NCI-H1105 treated with DMSO at 0.1 percent for 48 hours (cell line): ENCODE measurements at regions not wholly inside any gene's neighbourhood (a gene's known extent, or its start where the extent isn't known, plus 50 kb on each side); places are given as distances from the start of the nearest gene placed in this dataset.
"Not testable (repeated sequence)": the region's sequence is repeated elsewhere in the genome, so short reads cannot be mapped to it uniquely, and the experiment has no call there.

Experiments
- DNase-seq: peaks from one replicate; lab custom pipeline; 2025; lab: John Stamatoyannopoulos, UW

DNA sequence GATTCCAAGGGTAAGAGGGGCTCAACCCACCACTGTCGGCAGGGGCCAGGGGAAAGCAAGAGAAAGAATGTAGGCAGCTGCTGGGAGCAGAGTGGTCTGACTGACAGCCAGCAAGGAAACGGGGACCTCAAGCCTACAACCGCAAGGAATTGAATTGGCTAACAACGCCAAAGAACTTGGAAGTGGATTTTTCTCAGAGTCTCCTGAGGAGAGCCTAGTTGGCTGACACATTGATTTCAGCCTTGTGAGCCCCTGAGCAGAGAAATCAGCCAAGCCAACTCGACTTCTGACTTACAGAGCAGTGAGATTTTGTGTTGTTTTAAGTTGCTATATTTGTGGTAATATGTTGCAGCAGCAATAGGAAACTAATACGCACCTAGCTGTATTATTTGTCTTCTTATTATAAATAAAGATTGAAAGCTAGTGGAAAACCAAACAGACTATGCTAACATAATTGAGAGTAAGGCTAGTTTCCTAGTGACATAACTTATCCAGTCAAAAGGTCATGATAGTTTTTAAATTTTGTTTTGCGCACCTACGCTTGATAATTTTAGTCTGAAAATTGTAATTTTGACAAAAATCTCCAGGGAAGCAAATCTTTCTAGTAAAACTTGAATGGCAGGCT is 145.8 kb upstream of the HCCS start:
- no peak for DNase-seq

DNA sequence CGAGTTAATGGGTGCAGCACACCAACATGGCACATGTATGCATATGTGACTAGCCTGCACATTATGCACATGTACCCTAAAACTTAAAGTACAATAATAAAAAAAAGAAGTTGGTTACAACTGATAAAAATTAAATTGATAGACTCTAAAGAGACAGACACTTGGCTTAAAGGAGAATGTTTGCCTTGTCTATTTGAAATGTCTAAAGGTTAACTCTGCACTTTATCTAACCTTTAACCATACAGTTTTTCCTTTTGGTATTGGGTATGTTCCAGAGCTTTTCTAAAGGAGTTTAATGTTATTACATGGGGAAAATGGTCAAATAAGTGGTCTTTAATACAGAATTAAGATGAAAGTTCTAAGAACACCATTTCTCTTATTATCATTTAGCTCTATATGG is 145.1 kb upstream of the HCCS start:
- no peak for DNase-seq

DNA sequence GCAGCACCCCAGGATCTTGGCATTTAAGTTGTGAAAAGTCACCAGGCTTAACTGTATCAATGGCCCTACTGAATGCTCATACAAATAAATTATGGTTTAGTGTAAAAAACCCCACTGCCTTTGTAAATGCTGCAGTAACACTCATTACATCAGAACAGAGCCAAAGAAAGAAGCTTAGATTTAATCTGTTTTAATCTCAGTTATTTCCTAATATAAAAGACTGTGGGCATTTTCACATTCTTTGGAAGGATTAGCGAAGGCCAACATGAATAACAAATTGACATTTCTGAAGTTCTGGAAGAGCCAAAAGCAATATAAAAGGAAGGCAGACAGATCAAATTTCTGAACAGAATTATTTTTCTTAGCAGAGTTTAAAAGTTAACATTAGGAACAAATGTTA is 140.0 kb upstream of the HCCS start:
- no peak for DNase-seq

GRCh38 chrX:10971759-10972158 is 139.4 kb upstream of the HCCS start:
- no peak for DNase-seq

DNA sequence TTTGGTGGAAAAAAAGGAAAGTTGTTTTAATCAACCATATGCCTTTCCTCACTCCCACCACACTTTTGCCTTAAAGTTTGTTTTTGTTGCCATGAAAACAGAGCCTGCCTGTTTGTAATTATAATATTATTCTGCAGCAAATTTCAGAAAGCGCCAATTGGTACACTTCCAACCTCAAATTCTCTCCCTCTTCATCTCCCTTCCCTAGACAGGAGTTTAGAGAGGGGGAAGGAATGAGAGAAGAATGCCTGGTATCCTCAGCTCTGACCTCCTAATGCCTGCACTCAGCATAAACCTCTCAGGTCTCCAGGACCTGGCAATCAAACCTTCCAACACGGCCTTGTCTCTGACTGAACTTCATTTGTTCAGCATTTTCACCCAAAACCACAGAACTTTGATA is 138.4 kb upstream of the HCCS start:
- DNase-seq, result no peak

- no peak for DNase-seq
These were observed 136.2 kb upstream of the HCCS start for GRCh38 chrX:10974920-10975319.

GRCh38 chrX:10979956-10980355 is 131.2 kb upstream of the HCCS start:
- DNase-seq, result no peak

- DNase-seq, result no peak
These were observed 129.6 kb upstream of the HCCS start for GRCh38 chrX:10981506-10981905.

DNA sequence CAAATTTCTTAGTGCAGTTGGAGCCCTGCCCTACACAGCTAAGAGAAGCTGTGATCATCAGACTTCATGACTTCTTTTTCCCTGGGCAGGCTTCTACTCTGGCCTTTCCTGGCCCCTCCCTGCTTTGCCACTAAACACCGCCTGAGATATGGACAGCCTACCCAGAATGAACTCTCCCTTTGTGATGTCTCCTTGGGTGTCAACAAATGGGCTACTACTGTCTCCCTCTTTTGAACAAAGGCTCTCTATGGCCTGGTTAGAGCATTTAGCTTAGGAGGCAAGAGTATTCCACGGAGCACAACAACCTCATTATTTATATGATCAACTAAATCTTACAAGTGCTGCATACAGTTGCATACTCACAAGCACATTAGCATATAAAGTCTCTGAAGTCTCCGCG is 127.6 kb upstream of the HCCS start:
- DNase-seq, result no peak

DNA sequence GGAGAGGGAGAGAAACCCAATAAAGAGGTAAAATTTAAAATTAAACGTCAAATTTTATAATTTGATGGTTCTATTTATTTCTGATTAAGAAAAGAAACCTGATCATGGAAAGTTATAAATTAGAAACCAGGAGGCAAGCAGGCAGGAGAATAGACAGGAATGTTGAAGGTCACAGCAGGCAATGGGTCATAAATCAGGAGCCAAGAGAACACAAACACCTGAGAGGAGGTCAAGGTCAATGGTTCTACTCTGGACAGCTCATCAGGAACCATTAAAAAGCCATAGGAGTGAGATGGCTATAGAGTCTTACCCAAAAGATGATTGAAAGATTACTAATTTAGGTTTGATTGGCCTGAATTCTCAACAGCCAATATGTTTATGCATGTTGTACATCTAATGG is 126.9 kb upstream of the HCCS start:
- no peak for DNase-seq

DNA sequence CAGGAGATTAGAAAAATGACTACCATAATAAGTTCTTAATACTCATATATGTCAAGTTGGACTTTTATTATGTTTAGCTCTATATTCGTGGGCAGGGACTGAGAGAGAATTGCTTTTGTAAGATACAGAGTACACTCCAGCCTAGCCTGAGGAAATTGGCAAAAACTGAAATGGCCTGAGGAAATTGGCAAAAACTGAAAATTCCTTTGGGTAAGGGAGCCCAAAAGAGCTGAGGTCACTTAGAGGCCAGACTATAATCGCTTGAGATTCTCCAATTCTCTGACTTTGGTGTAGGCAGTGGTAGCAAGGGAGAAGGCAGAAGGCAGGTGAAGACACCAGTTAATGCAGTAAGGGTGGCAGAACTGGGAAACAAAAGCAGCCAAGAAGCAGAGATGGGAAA is 124.5 kb upstream of the HCCS start:
- no peak for DNase-seq

GRCh38 chrX:10988653-10989052 is 122.5 kb upstream of the HCCS start:
- no peak for DNase-seq

GRCh38 chrX:10989386-10989785 is 121.7 kb upstream of the HCCS start:
- no peak for DNase-seq

- no peak for DNase-seq
These were observed 120.7 kb upstream of the HCCS start for GRCh38 chrX:10990418-10990817.

DNA sequence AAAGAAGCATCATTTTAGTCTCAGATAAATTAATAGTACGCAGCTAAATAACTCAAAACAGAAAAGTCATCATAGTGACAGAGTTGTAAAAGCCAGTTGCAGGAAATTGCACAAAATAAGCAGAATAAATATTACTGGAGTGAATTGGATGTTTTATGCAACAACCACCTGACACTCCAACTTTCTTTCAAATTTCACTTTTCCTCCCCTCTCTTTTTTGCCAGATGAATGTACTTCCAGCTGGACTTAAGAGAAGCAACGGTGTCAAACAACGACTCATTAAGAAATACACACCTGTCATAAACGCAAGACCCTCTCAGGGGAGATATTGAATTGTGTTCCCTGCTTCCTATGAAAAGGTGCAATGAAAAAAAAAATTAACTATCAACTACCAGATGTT is 120.2 kb upstream of the HCCS start:
- DNase-seq, result no peak

GRCh38 chrX:10992110-10992509 is 119.0 kb upstream of the HCCS start:
- DNase-seq, result no peak

DNA sequence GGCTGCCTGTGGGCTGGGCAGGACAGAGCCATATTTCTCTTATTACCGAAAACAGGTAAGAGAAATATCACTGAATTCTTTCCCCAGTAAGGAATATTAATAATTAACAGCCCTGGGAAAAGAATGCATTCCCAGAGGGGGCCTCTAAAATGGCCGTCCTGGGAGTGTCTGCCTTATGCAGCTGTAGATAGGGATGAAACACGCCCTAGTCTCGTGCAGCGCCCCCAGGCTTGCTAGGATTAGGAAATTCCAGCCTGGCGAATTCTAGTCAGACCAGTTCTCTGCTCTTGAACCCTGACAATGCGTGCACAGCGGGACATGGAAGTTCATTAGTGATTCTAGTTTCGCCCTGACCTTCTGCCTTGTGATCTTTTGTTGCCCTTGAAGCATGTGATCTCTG is 104.1 kb upstream of the HCCS start:
- DNase-seq, result not testable (repeated sequence)

DNA sequence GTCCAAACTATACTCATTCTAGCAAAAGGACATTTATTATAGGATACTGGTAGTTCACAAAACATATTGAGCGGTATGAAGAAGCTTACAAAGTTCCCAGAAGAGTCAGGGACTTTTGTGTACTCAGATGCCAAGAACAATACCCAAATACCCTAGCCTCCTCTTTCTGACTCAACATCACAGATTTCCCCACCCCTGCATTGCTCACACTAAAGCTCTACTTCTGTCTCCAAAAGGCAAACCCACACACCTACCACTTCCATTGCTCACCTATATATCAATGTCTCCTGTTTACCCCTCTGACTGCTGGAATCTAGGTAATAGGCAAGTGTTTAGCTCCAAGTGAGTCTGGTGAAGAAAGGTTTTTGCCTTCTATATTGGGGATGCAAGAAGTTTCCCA is 100.7 kb upstream of the HCCS start:
- DNase-seq, result no peak

- no peak for DNase-seq
These were observed 94.4 kb upstream of the HCCS start for GRCh38 chrX:11016728-11017127.

- not testable (repeated sequence) for DNase-seq
These were observed 88.5 kb upstream of the HCCS start for GRCh38 chrX:11022588-11022987.

DNA sequence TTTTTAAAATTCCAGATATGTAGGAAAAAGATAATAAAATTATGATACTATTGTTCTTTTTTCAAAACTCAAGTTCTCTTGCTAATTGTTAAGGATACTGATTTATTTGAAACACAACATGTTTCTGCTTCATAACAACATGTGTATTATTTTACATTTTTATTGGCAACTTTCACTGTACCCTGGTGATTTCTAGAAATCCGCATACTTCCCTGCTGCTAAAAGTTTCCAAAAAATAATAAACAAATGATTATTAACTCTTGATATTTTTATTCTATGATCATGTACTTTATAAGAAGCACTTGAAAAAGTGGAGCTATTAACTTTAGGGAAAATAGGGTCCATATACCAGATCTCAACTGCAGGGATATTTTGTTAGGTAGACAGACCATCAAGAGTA is 71.2 kb upstream of the HCCS start:
- no peak for DNase-seq

DNA sequence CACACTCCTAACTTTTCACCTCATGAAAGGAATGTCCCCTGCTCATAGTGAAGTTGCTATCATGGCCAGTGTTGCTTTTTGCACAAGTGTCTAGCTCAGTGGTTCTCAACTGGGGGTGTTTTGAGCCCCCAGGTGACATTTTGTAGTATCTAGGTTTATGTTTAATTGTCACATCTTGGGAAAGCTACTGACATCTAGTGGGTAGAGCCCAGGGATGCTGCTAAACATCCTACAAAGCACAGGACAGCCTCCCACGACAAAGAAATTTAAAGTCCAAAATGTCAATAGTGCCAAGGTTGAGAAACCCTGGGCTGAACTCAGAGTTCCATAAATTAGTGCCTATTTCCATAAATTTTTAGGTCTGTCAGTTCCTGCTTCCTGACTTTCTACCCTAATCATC is 70.7 kb upstream of the HCCS start:
- DNase-seq, result no peak

DNA sequence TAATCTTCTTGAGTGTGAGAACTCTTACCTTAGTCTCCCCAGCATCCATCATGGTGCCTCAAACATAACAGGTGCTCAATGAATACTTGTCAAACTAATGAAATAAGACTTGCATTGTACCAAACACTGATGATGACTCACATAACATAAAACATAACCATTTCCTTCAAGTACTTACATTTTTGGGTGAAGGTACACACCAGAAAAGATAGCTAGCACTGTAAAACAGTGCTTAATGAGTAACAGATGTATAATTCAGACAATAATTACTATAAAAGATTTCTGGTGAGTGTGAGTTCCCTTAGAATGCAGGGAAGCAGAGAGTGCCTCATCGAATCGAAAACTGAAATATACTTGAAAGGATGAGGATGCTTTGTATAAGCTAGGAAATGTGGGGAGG is 70.1 kb upstream of the HCCS start:
- no peak for DNase-seq

DNA sequence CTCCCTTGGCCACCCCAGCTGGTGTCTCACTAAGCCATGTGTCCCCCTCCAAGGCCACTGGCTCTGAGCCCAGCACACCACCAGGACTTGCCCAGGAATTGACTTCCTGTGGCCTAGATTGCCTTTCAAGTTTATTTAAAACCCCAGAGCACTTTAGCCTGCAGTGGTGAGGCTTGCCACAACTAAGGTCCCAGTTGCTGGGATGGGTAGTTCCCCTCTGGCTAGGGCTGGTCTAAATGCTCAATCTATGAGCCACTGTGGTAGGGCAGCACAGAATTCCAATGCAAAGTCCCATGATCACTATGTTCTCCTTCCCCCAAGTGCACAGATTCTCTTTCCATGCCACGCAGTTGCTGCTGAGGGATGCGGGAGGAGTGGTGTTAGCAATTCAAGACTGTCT is 61.1 kb upstream of the HCCS start:
- DNase-seq, result no peak

DNA sequence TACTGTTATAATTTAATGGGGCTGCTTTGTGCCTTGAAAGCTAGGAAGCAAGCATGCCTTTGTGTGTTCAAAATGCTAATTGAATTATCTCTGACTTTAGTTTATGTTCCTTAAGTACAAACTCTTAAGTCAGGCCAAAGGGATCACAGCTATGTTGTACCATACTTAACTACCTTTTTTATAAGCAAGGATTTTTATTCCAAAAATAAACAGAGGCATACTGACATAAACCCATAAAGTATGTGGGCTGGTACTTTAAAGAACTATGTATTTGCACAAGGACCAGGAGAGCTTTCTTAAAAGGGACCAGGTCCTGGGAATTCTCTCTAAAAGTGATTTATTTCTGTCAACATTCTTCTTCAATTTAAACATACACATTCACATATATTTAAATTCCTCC is 57.8 kb upstream of the HCCS start:
- DNase-seq, result no peak
